ENCODE measurements at regions not wholly inside any gene's neighbourhood (a gene's known extent, or its start where the extent isn't known, plus 50 kb on each side); places are given as distances from the start of the nearest gene placed in this dataset.

- TF ChIP-seq, protein P1, sequence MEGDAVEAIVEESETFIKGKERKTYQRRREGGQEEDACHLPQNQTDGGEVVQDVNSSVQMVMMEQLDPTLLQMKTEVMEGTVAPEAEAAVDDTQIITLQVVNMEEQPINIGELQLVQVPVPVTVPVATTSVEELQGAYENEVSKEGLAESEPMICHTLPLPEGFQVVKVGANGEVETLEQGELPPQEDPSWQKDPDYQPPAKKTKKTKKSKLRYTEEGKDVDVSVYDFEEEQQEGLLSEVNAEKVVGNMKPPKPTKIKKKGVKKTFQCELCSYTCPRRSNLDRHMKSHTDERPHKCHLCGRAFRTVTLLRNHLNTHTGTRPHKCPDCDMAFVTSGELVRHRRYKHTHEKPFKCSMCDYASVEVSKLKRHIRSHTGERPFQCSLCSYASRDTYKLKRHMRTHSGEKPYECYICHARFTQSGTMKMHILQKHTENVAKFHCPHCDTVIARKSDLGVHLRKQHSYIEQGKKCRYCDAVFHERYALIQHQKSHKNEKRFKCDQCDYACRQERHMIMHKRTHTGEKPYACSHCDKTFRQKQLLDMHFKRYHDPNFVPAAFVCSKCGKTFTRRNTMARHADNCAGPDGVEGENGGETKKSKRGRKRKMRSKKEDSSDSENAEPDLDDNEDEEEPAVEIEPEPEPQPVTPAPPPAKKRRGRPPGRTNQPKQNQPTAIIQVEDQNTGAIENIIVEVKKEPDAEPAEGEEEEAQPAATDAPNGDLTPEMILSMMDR (IDR thresholded peaks at IDR 0.05; ENCODE audit: borderline replicate concordance, extremely low read depth, low read length, poor library complexity, severe bottlenecking), result no peak
- no peak for TF ChIP-seq EZH2 (IDR thresholded peaks at IDR 0.05; ENCODE audit: borderline replicate concordance, low read depth, low read length, severe bottlenecking)
Measured at GRCh38 chr1:4485398-4485797, 169.0 kb upstream of the AJAP1 start.

Data from DND-41 (cell line).